ENCODE measurements at regions not wholly inside any gene's neighbourhood (a gene's known extent, or its start where the extent isn't known, plus 50 kb on each side); places are given as distances from the start of the nearest gene placed in this dataset.

DNA sequence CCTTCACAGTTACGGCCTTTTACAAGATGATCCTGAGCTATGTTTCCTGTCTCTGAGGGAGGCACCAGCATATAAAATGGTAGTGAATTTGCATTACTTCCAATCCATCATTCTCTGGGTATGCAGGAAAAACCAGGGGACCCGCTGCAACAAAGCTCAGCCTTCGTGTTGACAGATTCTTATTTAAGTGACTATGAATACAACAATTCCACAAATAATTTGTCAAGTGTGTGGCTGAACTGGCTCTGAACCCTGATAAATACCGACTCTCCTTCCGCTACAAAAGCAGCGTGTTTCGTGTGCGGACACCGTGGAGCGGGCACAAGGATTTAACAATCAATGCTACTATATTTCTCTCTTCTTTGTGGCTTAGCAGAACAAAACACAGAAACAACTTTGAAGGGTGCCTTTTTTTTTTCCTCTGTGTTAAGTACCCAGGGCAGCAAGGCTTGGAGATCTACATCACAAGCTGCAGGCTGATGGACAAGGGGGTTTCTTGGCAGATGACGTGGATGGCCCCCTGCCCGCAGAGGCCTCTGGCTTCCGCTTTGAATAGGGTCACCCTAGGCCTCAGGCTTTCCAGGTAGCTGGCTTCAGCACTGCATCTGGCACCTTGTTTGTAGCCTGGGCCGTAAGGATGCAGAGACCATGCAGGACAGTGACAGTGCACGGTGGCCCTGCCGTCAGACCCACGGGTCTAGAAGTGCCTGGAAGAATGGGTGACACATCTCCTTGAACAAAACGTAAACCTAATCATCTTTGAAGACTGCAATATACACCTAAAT lies 280.5 kb upstream of the TSHZ3 start:
- TF ChIP-seq POLR2A (IDR thresholded peaks at IDR 0.05) (no peak), POLR2AphosphoS5 (IDR thresholded peaks at IDR 0.05) (no peak), EP300 (IDR thresholded peaks at IDR 0.05; ENCODE audit: low read depth) (no peak)
- TF ChIP-seq, protein P1, sequence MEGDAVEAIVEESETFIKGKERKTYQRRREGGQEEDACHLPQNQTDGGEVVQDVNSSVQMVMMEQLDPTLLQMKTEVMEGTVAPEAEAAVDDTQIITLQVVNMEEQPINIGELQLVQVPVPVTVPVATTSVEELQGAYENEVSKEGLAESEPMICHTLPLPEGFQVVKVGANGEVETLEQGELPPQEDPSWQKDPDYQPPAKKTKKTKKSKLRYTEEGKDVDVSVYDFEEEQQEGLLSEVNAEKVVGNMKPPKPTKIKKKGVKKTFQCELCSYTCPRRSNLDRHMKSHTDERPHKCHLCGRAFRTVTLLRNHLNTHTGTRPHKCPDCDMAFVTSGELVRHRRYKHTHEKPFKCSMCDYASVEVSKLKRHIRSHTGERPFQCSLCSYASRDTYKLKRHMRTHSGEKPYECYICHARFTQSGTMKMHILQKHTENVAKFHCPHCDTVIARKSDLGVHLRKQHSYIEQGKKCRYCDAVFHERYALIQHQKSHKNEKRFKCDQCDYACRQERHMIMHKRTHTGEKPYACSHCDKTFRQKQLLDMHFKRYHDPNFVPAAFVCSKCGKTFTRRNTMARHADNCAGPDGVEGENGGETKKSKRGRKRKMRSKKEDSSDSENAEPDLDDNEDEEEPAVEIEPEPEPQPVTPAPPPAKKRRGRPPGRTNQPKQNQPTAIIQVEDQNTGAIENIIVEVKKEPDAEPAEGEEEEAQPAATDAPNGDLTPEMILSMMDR (IDR thresholded peaks at IDR 0.05) = no peak

Measured in transverse colon (tissue), 4 donors.